Central memory CD8-positive, alpha-beta T cell (primary cell): ENCODE measurements at regions not wholly inside any gene's neighbourhood (a gene's known extent, or its start where the extent isn't known, plus 50 kb on each side); places are given as distances from the start of the nearest gene placed in this dataset.

Experiments used
- ATAC-seq: fragments of 150-1000 bp; cut with Tn5 transposase; replicated peaks from 2 replicates; pipeline ENCODE4 v1.10.0; 2022; ENCODE audit warnings: mild to moderate bottlenecking, moderate FRiP score, moderate number of reproducible peaks; ENCODE audit not compliant: poor library complexity, severe bottlenecking; ENCODE audit errors: extremely low read depth
- DNase-seq, 2 donors: peaks; one replicate each; pipeline ENCODE4 v3.0.0; 2021; ENCODE audit warnings: low spot score in 2 of 2
- H3K27ac Mint-ChIP-seq: one replicate; pipeline ENCODE4 v1.8.0; 2022; ENCODE audit warnings: low read depth, mild to moderate bottlenecking, moderate library complexity, mixed read lengths
- H3K27me3 Mint-ChIP-seq: one replicate; pipeline ENCODE4 v1.8.0; 2022; ENCODE audit warnings: mixed read lengths
- H3K36me3 Mint-ChIP-seq: one replicate; pipeline ENCODE4 v1.8.0; 2022; ENCODE audit warnings: mild to moderate bottlenecking, moderate library complexity, mixed read lengths; ENCODE audit not compliant: insufficient read depth
- H3K4me1 Mint-ChIP-seq: one replicate; pipeline ENCODE4 v1.8.0; 2022; ENCODE audit warnings: mixed read lengths
- H3K4me3 Mint-ChIP-seq: one replicate; pipeline ENCODE4 v1.8.0; 2022; ENCODE audit warnings: mild to moderate bottlenecking, moderate library complexity, mixed read lengths
- H3K9me3 Mint-ChIP-seq: one replicate; pipeline ENCODE4 v1.8.0; 2022; ENCODE audit warnings: mixed read lengths

DNA sequence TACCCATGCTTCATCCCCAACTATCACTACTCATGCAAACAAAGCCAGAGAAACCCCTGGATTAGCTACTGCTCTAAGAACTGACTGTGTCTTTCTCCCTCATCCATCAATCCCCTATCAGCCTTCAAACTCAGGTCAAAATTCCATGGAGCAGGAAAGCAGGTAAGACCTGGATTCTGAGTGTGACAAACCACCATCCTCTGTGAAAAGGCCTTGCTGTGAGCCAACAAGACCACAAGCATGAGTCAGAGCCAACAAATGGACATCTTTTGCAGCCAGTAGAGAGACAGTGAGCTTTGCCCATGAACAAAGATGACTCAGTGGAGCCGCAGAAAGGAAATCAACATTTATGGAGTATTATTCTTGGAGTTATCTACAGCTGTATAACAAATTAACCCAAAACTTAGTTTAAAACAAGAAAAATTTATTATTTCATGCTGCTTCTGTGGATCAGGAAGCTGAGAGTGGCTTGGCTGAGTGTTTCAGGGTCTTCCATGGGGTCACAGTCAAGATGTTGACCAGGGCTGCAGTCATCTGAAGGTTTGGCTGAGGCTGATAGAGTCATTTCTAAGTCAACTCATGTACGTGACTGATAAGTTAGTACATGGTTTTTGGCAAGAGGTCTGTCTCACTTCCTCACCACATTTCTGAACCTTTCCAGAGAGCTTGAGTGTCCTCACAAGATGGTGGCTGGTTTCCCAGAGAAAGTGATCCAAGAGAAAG, 61.1 kb downstream of the PITPNM2 start:
- ATAC-seq (no peak), DNase-seq (no peak)
- H3K27me3 Mint-ChIP-seq: no peaks in the 10 kb centered on the region
- no peaks in the 10 kb centered on the region for H3K9me3 Mint-ChIP-seq
- H3K4me1 Mint-ChIP-seq: peaks cover 6% of the 10 kb centered on the region
- H3K4me3 Mint-ChIP-seq: no peak overlapping the region
- peaks cover 1% of the 10 kb centered on the region for H3K36me3 Mint-ChIP-seq
- H3K27ac Mint-ChIP-seq: no peak overlapping the region

DNA sequence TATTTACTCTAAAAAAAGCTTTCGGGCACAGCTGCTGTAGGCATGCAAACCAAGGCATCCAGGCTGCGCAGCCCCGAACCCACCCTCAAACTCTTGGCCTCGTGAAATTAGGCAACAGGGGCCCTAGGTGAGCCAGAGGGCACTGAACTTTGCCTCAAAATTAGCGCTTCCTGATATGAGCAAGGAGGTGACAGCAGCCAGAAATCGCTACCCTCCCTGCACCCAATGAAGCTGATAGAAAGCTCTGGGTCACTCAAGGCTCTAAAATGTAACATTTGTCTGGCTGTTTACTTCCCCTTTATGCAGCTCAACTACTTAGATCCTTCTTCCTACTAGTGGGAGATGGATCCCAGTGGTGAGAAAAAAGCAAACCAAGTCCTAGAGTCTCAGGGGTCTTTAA, 61.8 kb downstream of the PITPNM2 start:
- no peak for DNase-seq
- no peak overlapping the region for H3K4me3 Mint-ChIP-seq

DNA sequence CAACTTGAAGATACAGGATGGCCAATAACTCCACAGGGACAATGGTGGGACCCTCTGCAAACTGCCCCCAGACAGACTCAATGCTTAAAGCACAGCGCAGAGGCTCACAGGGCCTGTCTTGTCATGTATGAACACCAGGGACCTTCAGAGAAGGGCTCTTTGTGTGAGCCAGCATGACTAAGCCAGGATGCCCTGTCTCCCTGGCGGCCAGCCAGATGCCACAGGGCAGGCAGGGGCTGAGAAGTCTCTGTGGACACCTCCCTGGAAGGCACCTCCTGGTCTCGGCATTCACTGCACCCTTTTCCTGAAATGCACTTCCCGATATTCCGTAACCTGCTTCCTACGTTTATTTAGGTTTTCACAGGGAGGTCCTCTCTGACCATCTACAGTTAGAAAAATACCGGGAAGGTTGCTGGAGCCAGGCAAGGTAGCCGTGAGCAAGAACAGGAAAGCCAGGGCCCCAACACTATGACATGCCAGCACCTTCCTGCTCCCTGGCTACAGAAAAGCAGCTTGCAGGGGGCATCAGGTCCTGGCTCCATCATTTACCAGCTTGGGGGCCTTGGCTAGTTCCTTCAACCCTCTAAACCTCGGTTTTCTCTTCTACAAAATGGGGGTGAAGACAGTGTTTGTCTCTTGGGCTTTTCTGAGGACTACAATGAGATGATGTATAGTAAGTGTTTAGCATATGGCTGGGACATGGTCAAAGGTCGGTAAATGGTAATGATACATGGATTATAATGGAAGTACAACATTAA, 65.0 kb downstream of the PITPNM2 start:
- Mint-ChIP-seq H3K27ac (no peak overlapping the region), H3K27me3 (no peaks in the 10 kb centered on the region), H3K4me3 (no peak overlapping the region), H3K36me3 (peaks cover 1% of the 10 kb centered on the region), H3K4me1 (peaks cover 6% of the 10 kb centered on the region), H3K9me3 (no peaks in the 10 kb centered on the region)
- ATAC-seq (no peak), DNase-seq (no peak)

More for the DNA sequence above, 61.8 kb downstream of the PITPNM2 start:
- peaks cover 6% of the 10 kb centered on the region for H3K4me1 Mint-ChIP-seq
- no peaks in the 10 kb centered on the region for H3K9me3 Mint-ChIP-seq
- peaks cover 1% of the 10 kb centered on the region for H3K36me3 Mint-ChIP-seq
- no peak for ATAC-seq
- no peak overlapping the region for H3K27ac Mint-ChIP-seq
- H3K27me3 Mint-ChIP-seq: no peaks in the 10 kb centered on the region

DNA sequence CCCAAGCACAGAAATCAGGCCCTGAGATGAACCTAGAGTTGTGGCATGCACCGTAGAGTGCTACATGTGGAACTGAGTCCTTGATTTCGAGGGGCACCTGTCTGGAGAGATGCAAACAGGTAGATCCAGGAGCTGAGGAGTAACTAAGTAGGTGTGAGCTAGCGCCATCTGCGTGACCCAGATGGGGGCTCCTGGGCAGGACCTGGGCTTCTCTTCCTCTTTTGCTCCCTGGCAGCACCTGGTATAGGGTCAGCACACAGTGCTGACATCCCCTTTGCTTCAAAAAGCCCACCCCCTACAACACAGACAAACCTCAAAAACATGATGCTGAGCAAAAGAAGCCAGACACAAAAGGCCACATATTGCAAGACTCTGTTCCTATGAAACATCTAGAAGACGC, 65.8 kb downstream of the PITPNM2 start:
- peaks cover 1% of the 10 kb centered on the region for H3K36me3 Mint-ChIP-seq
- H3K4me1 Mint-ChIP-seq: peaks cover 6% of the 10 kb centered on the region
- no peak overlapping the region for H3K27ac Mint-ChIP-seq
- DNase-seq (no peak), ATAC-seq (no peak)
- no peaks in the 10 kb centered on the region for H3K27me3 Mint-ChIP-seq
- H3K4me3 Mint-ChIP-seq: no peak overlapping the region
- H3K9me3 Mint-ChIP-seq: no peaks in the 10 kb centered on the region

DNA sequence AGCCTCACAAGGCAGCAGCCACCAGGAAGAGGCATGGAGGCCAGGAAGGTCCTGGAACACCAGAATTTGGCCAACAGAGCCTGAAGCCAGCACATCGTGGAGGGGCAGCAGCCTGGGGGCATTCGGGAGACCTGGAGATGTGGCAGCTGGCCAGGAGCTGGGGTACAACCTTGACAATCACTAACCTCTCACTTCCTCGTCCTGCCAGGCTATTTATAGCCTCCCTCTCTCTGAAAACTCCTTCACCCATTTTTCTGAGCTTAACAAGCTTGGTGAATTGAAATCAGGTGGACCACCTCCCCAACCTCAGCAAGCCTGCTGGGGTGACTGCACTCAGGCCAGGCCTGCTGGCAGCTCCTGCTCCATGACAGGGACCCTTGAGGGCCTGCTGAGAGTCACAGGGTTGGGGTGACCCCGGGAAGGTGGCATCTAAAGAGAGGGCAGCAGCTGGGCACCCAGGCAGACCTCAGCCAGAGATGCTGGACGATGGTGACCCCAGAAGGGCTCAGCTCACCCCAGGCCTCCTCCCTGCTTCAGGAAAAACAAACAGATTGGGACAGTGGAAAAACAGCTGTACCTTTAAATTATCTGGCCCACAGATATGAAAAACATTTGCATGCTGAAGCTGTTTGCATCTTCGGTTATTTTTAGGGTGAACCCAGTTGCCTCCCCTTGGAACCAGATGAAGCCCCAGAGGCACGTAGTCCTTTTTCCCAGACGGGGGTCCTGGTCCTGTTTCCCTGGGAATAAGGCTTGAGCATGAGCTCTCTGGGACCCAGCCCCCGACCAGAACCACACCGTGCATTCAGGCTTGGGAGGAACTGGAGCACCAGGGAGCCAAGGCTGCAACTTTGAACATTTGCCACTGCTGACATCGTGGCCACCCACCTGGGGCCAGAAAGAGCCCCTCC, 67.0 kb downstream of the PITPNM2 start:
- no peak overlapping the region for H3K4me3 Mint-ChIP-seq
- DNase-seq (no peak), ATAC-seq (no peak)
- no peaks in the 10 kb centered on the region for H3K27me3 Mint-ChIP-seq
- H3K27ac Mint-ChIP-seq: no peak overlapping the region
- H3K4me1 Mint-ChIP-seq: peaks cover 6% of the 10 kb centered on the region
- H3K36me3 Mint-ChIP-seq: no peaks in the 10 kb centered on the region
- H3K9me3 Mint-ChIP-seq: no peaks in the 10 kb centered on the region

DNA sequence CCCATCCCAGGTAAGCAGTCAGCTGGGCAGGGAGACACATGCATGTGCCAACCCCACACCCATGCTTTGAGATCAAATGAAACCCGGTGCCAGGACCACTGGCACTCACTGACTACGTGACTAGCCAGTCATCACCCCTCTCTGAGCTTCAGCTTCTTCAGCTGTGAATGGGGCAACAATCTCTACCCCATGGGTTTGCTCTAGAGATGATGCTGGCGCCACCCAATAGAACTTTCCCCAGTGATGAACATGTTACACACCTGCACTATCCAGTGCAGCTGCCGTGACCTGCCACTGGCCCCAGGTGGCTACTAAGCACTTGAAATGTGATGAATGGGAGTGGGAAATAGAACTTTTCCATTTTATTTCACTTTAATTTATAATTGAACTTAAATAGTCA, 70.3 kb downstream of the PITPNM2 start:
- Mint-ChIP-seq H3K27me3 (no peaks in the 10 kb centered on the region), H3K36me3 (peaks cover 7% of the 10 kb centered on the region), H3K4me3 (no peak overlapping the region), H3K9me3 (no peaks in the 10 kb centered on the region), H3K4me1 (peaks cover 25% of the 10 kb centered on the region), H3K27ac (no peak overlapping the region)
- DNase-seq: no peak
- ATAC-seq: no peak

DNA sequence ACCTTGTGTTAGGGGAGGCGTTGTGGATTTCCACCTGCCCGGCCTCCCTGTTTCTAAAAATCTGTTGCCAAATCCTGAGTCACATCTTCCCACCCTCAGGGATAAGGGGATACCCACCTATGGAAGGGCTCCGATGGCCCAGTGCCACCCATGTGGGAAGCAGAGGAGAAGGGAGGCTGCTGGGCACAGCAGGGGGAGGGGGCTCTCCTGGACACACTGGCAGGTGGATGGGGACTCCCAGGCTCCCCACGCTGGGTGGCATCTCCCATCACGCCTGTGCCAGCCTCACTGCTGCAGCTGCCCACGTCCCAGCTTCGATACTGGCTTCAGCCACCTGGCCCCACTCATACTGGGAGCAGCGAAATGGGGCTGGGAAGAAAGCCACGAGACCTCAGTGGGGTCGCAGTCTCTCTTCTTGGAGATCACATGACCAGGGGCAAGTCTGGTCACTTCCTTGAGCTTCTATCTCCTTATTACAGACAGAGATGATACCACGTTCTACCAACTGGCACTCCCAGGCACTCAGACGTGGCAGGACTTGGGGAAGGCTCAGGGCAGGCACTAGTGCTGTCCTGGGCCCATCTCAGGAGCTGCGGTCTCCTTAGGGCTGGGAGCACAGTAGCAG, 72.2 kb downstream of the PITPNM2 start:
- Mint-ChIP-seq H3K4me3 (no peak overlapping the region), H3K4me1 (peaks cover 42% of the 10 kb centered on the region), H3K36me3 (peaks cover 11% of the 10 kb centered on the region), H3K9me3 (no peaks in the 10 kb centered on the region), H3K27me3 (no peaks in the 10 kb centered on the region), H3K27ac (no peak overlapping the region)
- no peak for ATAC-seq
- no peak for DNase-seq

DNA sequence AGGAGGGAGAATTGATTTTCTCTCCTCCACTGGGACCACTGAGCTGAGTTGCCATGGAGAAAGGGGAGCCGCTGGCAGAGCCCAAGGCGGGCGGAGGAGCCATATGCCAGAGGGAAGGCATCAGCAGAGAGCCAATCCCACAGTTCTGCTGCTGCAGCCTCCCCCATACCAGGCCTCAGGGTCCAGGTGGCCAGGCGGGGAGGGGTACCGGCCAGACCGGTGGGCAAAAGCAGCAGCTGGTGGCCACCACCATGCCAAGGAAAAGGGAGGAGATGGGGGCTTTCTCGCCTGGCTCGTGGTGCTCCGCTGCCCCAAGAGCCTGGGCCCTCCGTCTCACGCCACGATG, 72.8 kb downstream of the PITPNM2 start:
- H3K9me3 Mint-ChIP-seq: no peaks in the 10 kb centered on the region
- ATAC-seq: no peak
- H3K4me1 Mint-ChIP-seq: peaks cover 48% of the 10 kb centered on the region

DNA sequence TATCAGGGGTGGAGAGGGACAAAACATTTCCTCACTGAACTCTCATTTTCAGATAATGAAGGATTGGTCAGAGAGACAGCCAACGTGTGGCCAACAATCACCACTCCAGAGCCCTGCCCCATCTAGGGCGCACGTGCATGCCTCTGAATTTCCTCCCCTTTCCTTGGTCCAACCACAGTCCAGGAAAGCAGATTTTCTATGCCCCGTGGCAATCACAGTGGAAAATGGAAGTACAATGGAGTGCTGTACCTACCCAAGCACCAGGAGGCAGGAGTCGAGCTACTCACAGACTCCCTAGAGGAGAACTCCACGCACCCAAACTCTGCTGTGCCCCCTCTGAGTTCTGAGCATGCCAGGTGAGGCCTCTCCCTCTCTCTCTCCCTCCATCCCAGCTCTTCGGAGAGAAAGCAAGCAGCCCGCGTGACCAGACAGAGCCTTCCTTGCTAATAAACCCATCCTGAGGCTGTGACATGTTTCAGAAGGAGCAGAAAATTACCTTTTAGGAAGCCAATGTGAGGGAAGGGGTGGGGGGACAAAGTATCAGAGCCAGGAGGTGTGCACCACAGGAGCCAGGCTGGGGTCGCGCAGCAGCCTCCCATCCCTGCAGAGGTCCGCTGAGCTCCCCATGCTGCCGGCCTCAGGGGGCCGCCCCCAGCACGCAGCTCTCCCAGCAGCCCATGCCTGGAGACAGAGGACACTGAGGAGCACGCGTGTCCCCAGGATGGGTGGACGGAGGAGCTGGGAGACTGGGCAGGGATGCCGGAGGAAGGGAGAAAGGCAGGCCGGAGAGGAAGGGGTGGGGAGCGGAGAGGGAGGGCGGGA, 73.4 kb downstream of the PITPNM2 start:
- no peaks in the 10 kb centered on the region for H3K9me3 Mint-ChIP-seq
- no peak overlapping the region for H3K27ac Mint-ChIP-seq
- peaks cover 45% of the 10 kb centered on the region for H3K4me1 Mint-ChIP-seq
- no peak for DNase-seq
- H3K27me3 Mint-ChIP-seq: no peaks in the 10 kb centered on the region
- H3K4me3 Mint-ChIP-seq: peak overlapping the region; percentile 92
- peaks cover 11% of the 10 kb centered on the region for H3K36me3 Mint-ChIP-seq
- no peak for ATAC-seq

More for the DNA sequence above, 72.8 kb downstream of the PITPNM2 start:
- Mint-ChIP-seq H3K27me3 (no peaks in the 10 kb centered on the region), H3K36me3 (peaks cover 11% of the 10 kb centered on the region), H3K4me3 (no peak overlapping the region), H3K27ac (no peak overlapping the region)
- DNase-seq: no peak

DNA sequence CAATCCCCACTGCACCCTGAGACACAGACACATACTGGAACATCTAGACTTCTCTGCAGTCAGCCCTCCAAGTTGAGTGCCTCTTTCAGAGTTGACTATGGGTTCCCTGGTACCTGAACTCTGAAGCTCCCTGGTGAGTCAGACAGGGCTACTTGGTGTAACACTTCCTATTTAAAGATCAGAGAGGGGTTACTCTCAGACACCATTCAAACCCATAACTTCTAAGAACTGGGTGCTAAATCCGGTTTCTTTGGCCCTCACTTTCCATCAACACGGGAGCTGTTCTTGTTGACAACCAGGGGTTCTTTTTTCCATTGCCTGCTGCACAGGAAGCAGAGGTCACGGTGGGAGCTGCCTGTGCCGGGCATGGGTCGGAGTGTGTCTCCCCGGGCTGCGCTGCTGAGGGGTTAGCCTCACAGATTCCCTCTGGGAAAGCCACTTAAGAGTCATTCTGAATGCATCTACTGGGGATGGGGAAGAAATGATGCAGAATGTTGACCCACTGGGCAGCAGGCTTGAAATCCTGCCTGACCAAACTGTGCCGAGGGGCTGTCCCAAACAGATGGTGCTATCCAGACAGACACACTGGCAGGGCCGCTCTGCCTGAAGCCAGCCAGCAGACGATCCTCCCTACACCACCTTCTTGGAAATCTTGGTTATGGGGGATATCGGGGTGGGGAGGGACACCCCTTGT, 74.1 kb downstream of the PITPNM2 start:
- ATAC-seq (peak; percentile 75), DNase-seq (peak in 1 of 2 donors; percentile 27)
- no peaks in the 10 kb centered on the region for H3K27me3 Mint-ChIP-seq

DNA sequence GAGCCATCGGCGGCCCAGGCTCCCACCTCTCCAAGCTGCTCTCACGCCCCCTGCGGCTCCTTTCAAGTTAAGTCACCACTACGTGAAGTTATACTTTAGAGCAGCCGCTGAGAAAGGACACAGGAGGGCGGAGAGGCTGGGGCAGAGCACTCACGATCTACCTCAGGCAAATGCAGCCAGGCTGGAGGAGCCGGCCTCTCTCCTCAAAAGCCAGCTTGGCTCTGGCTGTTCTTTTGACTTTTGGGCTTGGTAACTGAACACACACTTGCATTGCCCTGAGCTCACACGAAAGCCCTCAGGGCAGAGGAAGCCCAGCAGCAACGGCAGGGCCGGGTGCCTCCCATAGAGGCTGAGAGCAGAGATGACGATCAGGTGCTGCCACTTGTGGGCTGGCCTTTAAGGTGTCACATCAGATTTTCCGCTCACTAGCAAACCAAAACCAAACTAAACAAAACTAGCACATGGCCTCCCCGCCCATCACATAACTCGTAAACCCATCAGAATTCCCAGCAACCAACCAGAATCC, 75.2 kb downstream of the PITPNM2 start:
- peaks cover 11% of the 10 kb centered on the region for H3K36me3 Mint-ChIP-seq
- DNase-seq (peak; percentile 48 to 61), ATAC-seq (peak; percentile 92)
- H3K27me3 Mint-ChIP-seq: no peaks in the 10 kb centered on the region
- no peaks in the 10 kb centered on the region for H3K9me3 Mint-ChIP-seq
- H3K27ac Mint-ChIP-seq: peak overlapping the region; percentile 93
- H3K4me3 Mint-ChIP-seq: peak overlapping the region; percentile 92
- H3K4me1 Mint-ChIP-seq: peaks cover 52% of the 10 kb centered on the region

More for the DNA sequence above, 74.1 kb downstream of the PITPNM2 start:
- peaks cover 11% of the 10 kb centered on the region for H3K36me3 Mint-ChIP-seq
- H3K4me1 Mint-ChIP-seq: peaks cover 49% of the 10 kb centered on the region
- H3K4me3 Mint-ChIP-seq: peak overlapping the region; percentile 92
- peak overlapping the region; percentile 93 for H3K27ac Mint-ChIP-seq
- no peaks in the 10 kb centered on the region for H3K9me3 Mint-ChIP-seq
